H1 (cell line): ENCODE measurements at regions not wholly inside any gene's neighbourhood (a gene's known extent, or its start where the extent isn't known, plus 50 kb on each side); places are given as distances from the start of the nearest gene placed in this dataset.

Experiments used
- CTCF ChIA-PET: fragments of 300-600 bp; sonication (Branson Sonifier 250); formaldehyde crosslinking; loops from one replicate; lab custom pipeline; 2021; ENCODE audit not compliant: partially characterized antibody; lab: Charles Lee
- POLR2A ChIA-PET: fragments of 300-600 bp; sonication (Branson Sonifier 250); formaldehyde crosslinking; loops from one replicate; lab custom pipeline; 2021; ENCODE audit warnings: inconsistent platforms; ENCODE audit not compliant: partially characterized antibody; lab: Charles Lee
- DNase-seq, 2 experiments: peaks; one replicate each; pipeline versions ENCODE4 v3.0.0 to v3.0.0-alpha.2; 2010 to 2022; ENCODE audit warnings: low spot score in 2 of 2, low read depth in 1 of 2, mixed read lengths in 1 of 2
- FAIRE-seq: peaks from 2 replicates; lab custom pipeline; 2011; peaks lifted over from hg19 to GRCh38; lab: Jason Lieb, UNC
- H2AFZ ChIP-seq: 2 replicates; pipeline ENCODE4 v1.8.1; 2012; ENCODE audit warnings: low read length, inconsistent platforms
- H2AK5ac ChIP-seq: 2 replicates; pipeline ENCODE4 v1.6.1; 2013; ENCODE audit warnings: low read depth, low read length
- H2BK120ac ChIP-seq: replicated peaks from 2 replicates; pipeline ENCODE3; 2013; ENCODE audit warnings: low read depth, low read length, inconsistent platforms
- H2BK12ac ChIP-seq: 2 replicates; pipeline ENCODE4 v1.6.1; 2013; ENCODE audit warnings: low read depth, low read length
- H2BK15ac ChIP-seq: 2 replicates; pipeline ENCODE4 v1.6.1; 2013; ENCODE audit warnings: low read length
- H2BK20ac ChIP-seq: 2 replicates; pipeline ENCODE4 v1.6.1; 2013; ENCODE audit warnings: low read length
- H2BK5ac ChIP-seq: 2 replicates; pipeline ENCODE4 v1.6.1; 2013; ENCODE audit warnings: low read depth, low read length
- H3K14ac ChIP-seq: 2 replicates; pipeline ENCODE4 v1.6.1; 2013; ENCODE audit warnings: inconsistent platforms; ENCODE audit not compliant: insufficient read length
- H3K18ac ChIP-seq: 2 replicates; pipeline ENCODE4 v1.6.1; 2013; ENCODE audit warnings: low read length; ENCODE audit errors: extremely low read depth
- H3K23ac ChIP-seq: 2 replicates; pipeline ENCODE4 v1.6.1; 2013; ENCODE audit warnings: inconsistent platforms; ENCODE audit not compliant: insufficient read length
- H3K23me2 ChIP-seq: 2 replicates; pipeline ENCODE4 v1.6.1; 2013; ENCODE audit warnings: low read depth, low read length
- H3K27ac ChIP-seq: 2 replicates; pipeline ENCODE4 v1.6.1; 2011; ENCODE audit warnings: low read depth, low read length, inconsistent platforms
- H3K27me3 ChIP-seq, 4 experiments: replicated peaks in 1 of 4; 1 replicate in 1 of 4; 2 replicates in 3 of 4; pipeline versions ENCODE4 v1.6.1 to v1.8.1; 2011 to 2013; ENCODE audit warnings: low read length in 3 of 4, mild to moderate bottlenecking in 3 of 4, inconsistent platforms in 2 of 4, mixed read lengths in 2 of 4, moderate library complexity in 1 of 4; ENCODE audit not compliant: control insufficient read depth in 3 of 4, insufficient read depth in 3 of 4; ENCODE audit errors: extremely low read depth in 1 of 4
- H3K36me3 ChIP-seq, 4 experiments: 2 replicates each; pipeline versions ENCODE4 v1.6.1 to v1.8.1; 2011 to 2013; ENCODE audit warnings: mild to moderate bottlenecking in 4 of 4, low read length in 3 of 4, moderate library complexity in 2 of 4, control low read depth in 1 of 4, inconsistent platforms in 1 of 4; ENCODE audit not compliant: insufficient read depth in 4 of 4, control insufficient read depth in 2 of 4
- H3K4ac ChIP-seq: replicated peaks from 2 replicates; pipeline ENCODE3; 2013; ENCODE audit warnings: low read length, low read depth, mixed read lengths, inconsistent platforms; ENCODE audit not compliant: insufficient read length
- H3K4me1 ChIP-seq, 4 experiments: replicated peaks in 1 of 4; 1 replicate in 1 of 4; 2 replicates in 3 of 4; pipeline versions ENCODE4 v1.6.1 to v1.8.1; 2011 to 2013; ENCODE audit warnings: low read length in 3 of 4, inconsistent platforms in 2 of 4, mixed read lengths in 1 of 4; ENCODE audit not compliant: insufficient read depth in 4 of 4, control insufficient read depth in 3 of 4
- H3K4me2 ChIP-seq, 2 experiments: 2 replicates each; pipeline versions ENCODE4 v1.6.1 to v1.8.1; 2011 to 2013; ENCODE audit warnings: low read depth in 2 of 2, low read length in 2 of 2, control low read depth in 1 of 2, inconsistent platforms in 1 of 2, mild to moderate bottlenecking in 1 of 2; ENCODE audit not compliant: insufficient read depth in 1 of 2
- H3K4me3 ChIP-seq, 4 experiments: fragments of 200-600, 300-600 bp in 1 of 4; sonication (generic), shearing (Covaris generic), sonication (Bioruptor Twin) in 1 of 4; 2 replicates each; pipeline versions ENCODE4 v1.5.1 to v1.8.1; 2011 to 2016; ENCODE audit warnings: low read length in 4 of 4, low read depth in 3 of 4, control low read depth in 2 of 4, inconsistent platforms in 2 of 4, mild to moderate bottlenecking in 2 of 4, mixed read lengths in 1 of 4, moderate library complexity in 1 of 4; ENCODE audit not compliant: insufficient read depth in 2 of 4; ENCODE audit errors: extremely low read depth in 1 of 4
- H3K56ac ChIP-seq: replicated peaks from 2 replicates; pipeline ENCODE3; 2013; ENCODE audit warnings: low read depth, mild to moderate bottlenecking, mixed read lengths, low read length, inconsistent platforms; ENCODE audit not compliant: insufficient read length
- H3K79me1 ChIP-seq: 2 replicates; pipeline ENCODE4 v1.6.1; 2013; ENCODE audit warnings: low read depth, low read length, control low read depth
- H3K79me2 ChIP-seq, 2 experiments: 2 replicates each; pipeline versions ENCODE4 v1.6.1 to v1.8.1; 2012 to 2013; ENCODE audit warnings: low read length in 2 of 2, mild to moderate bottlenecking in 2 of 2, inconsistent platforms in 1 of 2; ENCODE audit not compliant: insufficient read depth in 2 of 2, control insufficient read depth in 1 of 2
- H3K9ac ChIP-seq, 4 experiments: replicated peaks in 1 of 4; 1 replicate in 1 of 4; 2 replicates in 3 of 4; pipeline versions ENCODE4 v1.6.1 to v1.8.1; 2011 to 2013; ENCODE audit warnings: low read depth in 3 of 4, low read length in 3 of 4, control low read depth in 2 of 4, mild to moderate bottlenecking in 2 of 4, moderate library complexity in 2 of 4, inconsistent platforms in 1 of 4; ENCODE audit errors: extremely low read depth in 1 of 4
- H3K9me3 ChIP-seq, 2 experiments: 2 replicates each; pipeline versions ENCODE4 v1.6.1 to v1.8.1; 2012 to 2013; ENCODE audit warnings: mild to moderate bottlenecking in 2 of 2, moderate library complexity in 2 of 2, control low read depth in 1 of 2, inconsistent platforms in 1 of 2, low read depth in 1 of 2, low read length in 1 of 2, mixed read lengths in 1 of 2; ENCODE audit not compliant: insufficient read depth in 2 of 2
- H4K20me1 ChIP-seq, 2 experiments: replicated peaks in 1 of 2; 2 replicates each; pipeline versions ENCODE3 to v1.8.1; 2011 to 2013; ENCODE audit warnings: inconsistent platforms in 2 of 2, low read length in 2 of 2, mild to moderate bottlenecking in 1 of 2; ENCODE audit not compliant: insufficient read depth in 2 of 2, control insufficient read depth in 1 of 2
- H4K5ac ChIP-seq: 2 replicates; pipeline ENCODE4 v1.6.1; 2013; ENCODE audit warnings: low read length, low read depth, mixed read lengths, inconsistent platforms; ENCODE audit not compliant: insufficient read length
- H4K8ac ChIP-seq: 2 replicates; pipeline ENCODE4 v1.8.0; 2013; ENCODE audit warnings: mild to moderate bottlenecking, moderate library complexity, low read length, inconsistent platforms; ENCODE audit not compliant: insufficient read depth; ENCODE audit errors: extremely low read depth
- H4K91ac ChIP-seq: replicated peaks from 2 replicates; pipeline ENCODE3; 2013; ENCODE audit warnings: low read length, mixed read lengths, inconsistent platforms; ENCODE audit not compliant: insufficient read length
- ASH2L ChIP-seq: fragments of 200-600, 300-600 bp; sonication (generic); IDR thresholded peaks from one replicate; pipeline ENCODE4 v1.7.1; 2017; ENCODE audit warnings: low read length
- CBX5 ChIP-seq: fragments of 300-800, 300-1000 bp; sonication (generic); IDR thresholded peaks from 2 replicates; pipeline ENCODE4 v1.7.1; 2016; ENCODE audit warnings: antibody characterized with exemption, low read length, low read depth
- CBX8 ChIP-seq: fragments of 300-800, 300-1000 bp; sonication (generic); IDR thresholded peaks from 2 replicates; pipeline ENCODE4 v1.7.1; 2016; ENCODE audit warnings: low read depth, low read length, borderline replicate concordance
- GABPA ChIP-seq: IDR thresholded peaks from 2 replicates; pipeline ENCODE4 v1.6.1; 2011; ENCODE audit warnings: mild to moderate bottlenecking, low read length, moderate library complexity, borderline replicate concordance; ENCODE audit not compliant: insufficient read depth
- HDAC6 ChIP-seq: IDR thresholded peaks from one replicate; pipeline ENCODE4 v1.7.1; 2012; ENCODE audit warnings: low read depth, mild to moderate bottlenecking, inconsistent platforms, low read length, moderate library complexity
- TBP ChIP-seq: IDR thresholded peaks from 2 replicates; pipeline ENCODE4 v1.6.1; 2011; ENCODE audit warnings: low read depth, low read length, improper control_type of control experiment
- YY1 ChIP-seq: IDR thresholded peaks from 2 replicates; pipeline ENCODE4 v1.6.1; 2011; ENCODE audit warnings: low read depth, mild to moderate bottlenecking, low read length
- WGBS, 2 experiments: shearing (Covaris generic) in 1 of 2; methylation state at CpG; one replicate each; pipeline versions ENCODE4 v1.1.6 to v1.1.7; 2013 to 2015; ENCODE audit warnings: low lambda C conversion rate in 2 of 2, mixed read lengths in 2 of 2, inconsistent platforms in 1 of 2, low coverage in 1 of 2, missing lambda C conversion rate in 1 of 2; ENCODE audit not compliant: insufficient replicate concordance in 2 of 2, insufficient coverage in 1 of 2, insufficient read length in 1 of 2; ENCODE audit errors: extremely low coverage in 1 of 2, missing lambda C conversion rate in 1 of 2; 5-methylcytosine and 5-hydroxymethylcytosine counted together

DNA sequence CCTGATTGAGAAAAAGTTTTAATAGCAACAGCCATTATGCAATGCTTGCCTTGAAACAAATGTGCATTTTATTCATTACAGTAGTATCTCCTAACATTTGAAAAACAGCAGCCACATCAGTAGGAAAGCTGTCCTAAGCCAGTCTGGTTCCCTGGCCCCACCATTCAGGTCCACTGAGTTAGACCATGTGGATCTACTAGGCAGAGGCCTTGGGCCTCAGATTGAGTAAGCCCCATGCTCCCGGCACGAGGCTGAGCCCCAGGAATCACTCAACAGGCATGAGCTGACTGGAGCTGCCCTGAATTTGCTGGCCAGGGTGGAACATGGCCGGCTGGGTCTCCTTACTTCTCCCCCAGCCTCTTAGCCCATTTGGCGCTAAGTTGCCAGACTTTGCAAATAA lies 103.4 kb downstream of the ZFP36L2 start:
- Histone ChIP-seq H3K9ac (no peak overlapping the region), H3K4ac (no peak overlapping the region), H3K23me2 (no peaks in the 10 kb centered on the region), H4K8ac (no peak overlapping the region), H3K23ac (no peak overlapping the region), H4K20me1 (no peaks in the 10 kb centered on the region), H3K27me3 (no peaks in the 10 kb centered on the region), H3K18ac (no peak overlapping the region), H4K5ac (no peak overlapping the region), H3K79me1 (no peaks in the 10 kb centered on the region), H3K4me2 (no peak overlapping the region), H2BK15ac (no peak overlapping the region; the same call in 1 of the 2 replicates), H3K27ac (no peak overlapping the region), H3K79me2 (no peaks in the 10 kb centered on the region), H2BK5ac (no peak overlapping the region)
- no peak for DNase-seq
- FAIRE-seq: no peak
- no peak for TF ChIP-seq YY1
- TF ChIP-seq ASH2L: no peak
- no peak for TF ChIP-seq CBX5
- no peak for TF ChIP-seq CBX8
- TF ChIP-seq TBP: no peak
- TF ChIP-seq HDAC6: no peak
- no peak for TF ChIP-seq GABPA
- TF ChIP-seq, all 59 proteins: peak for 0
- H3K4me1 ChIP-seq: 0 out of 7 replicates have a peak, but pooled peaks cover 0 to 3% (median under 1%) of the 10 kb centered on the region in 4 experiments
- no peak overlapping the region for H3K14ac ChIP-seq
- H2AFZ ChIP-seq: 0 out of 2 replicates have a peak overlapping the region, but pooled peaks have one; percentile 54
- no peak overlapping the region for H2AK5ac ChIP-seq
- H4K91ac ChIP-seq: no peak overlapping the region
- H2BK120ac ChIP-seq: no peak overlapping the region
- POLR2A ChIA-PET: interaction anchor here (1.0 to 2.1 kb wide), 2 partner anchors 22 to 104 kb away, joined by 4 to 5 read pairs; partner anchors contain the start of gene ZFP36L2
- CTCF ChIA-PET: interaction anchor here (1.1 to 7.0 kb wide), 5 partner anchors 9 to 191 kb away, joined by 4 to 66 read pairs (median 6); partner anchors contain the start of gene ZFP36L2
- 92% methylated on average over 4 of the region's 4 CpGs; no CpG with 5 or more reads in 1 of the 2 experiments for WGBS, 2 experiments
- peaks cover 11 to 18% of the 10 kb centered on the region in 2 experiments; a peak in 3 of 4 replicates for H3K9me3 ChIP-seq
- no peak overlapping the region for H3K4me3 ChIP-seq
- no peak overlapping the region for H2BK20ac ChIP-seq
- no peaks in the 10 kb centered on the region for H3K36me3 ChIP-seq
- no peak overlapping the region for H3K56ac ChIP-seq
- H2BK12ac ChIP-seq: no peak overlapping the region
